ENCODE measurements at regions not wholly inside any gene's neighbourhood (a gene's known extent, or its start where the extent isn't known, plus 50 kb on each side); places are given as distances from the start of the nearest gene placed in this dataset.

DNA sequence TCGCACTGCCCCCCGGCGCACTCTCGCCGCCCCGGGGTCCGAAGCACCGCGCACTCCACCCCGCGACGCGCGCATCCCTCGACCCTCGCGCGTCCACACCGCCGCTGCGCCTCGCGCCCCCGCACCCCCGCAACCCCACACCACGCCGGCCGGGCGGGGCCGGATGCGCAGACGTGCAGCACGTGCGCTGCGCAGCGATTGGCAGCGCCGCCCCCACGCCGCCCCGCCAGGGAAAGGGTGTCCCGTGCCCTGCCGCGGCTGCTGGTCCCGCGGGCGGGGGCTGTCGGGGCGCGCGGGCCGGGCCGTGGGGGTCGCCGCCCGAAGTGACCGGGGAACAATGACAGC, 53.7 kb upstream of the KDM7A start:
- TF ChIP-seq, protein P1, sequence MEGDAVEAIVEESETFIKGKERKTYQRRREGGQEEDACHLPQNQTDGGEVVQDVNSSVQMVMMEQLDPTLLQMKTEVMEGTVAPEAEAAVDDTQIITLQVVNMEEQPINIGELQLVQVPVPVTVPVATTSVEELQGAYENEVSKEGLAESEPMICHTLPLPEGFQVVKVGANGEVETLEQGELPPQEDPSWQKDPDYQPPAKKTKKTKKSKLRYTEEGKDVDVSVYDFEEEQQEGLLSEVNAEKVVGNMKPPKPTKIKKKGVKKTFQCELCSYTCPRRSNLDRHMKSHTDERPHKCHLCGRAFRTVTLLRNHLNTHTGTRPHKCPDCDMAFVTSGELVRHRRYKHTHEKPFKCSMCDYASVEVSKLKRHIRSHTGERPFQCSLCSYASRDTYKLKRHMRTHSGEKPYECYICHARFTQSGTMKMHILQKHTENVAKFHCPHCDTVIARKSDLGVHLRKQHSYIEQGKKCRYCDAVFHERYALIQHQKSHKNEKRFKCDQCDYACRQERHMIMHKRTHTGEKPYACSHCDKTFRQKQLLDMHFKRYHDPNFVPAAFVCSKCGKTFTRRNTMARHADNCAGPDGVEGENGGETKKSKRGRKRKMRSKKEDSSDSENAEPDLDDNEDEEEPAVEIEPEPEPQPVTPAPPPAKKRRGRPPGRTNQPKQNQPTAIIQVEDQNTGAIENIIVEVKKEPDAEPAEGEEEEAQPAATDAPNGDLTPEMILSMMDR (IDR thresholded peaks at IDR 0.05), result no peak
- TF ChIP-seq POLR2A (IDR thresholded peaks at IDR 0.05) (no peak), EP300 (IDR thresholded peaks at IDR 0.05) (no peak)

All from ovary (tissue), 3 donors.